Gastroesophageal sphincter (tissue), 4 donors: ENCODE measurements at regions not wholly inside any gene's neighbourhood (a gene's known extent, or its start where the extent isn't known, plus 50 kb on each side); places are given as distances from the start of the nearest gene placed in this dataset.

Experiments
- ATAC-seq: fragments of 150-250 bp; one replicate; pipeline ENCODE4 v1.9.1; 2016; ENCODE audit warnings: mild to moderate bottlenecking, moderate library complexity
- H3K27ac ChIP-seq, 4 donors: fragments of 200-600 bp; sonication (generic) in 3 of 4; 1 replicate in 3 of 4; 2 replicates in 1 of 4; pipeline ENCODE4 v1.5.1; 2016 to 2019
- H3K27me3 ChIP-seq: fragments of 200-600 bp; sonication (generic); one replicate; pipeline ENCODE4 v1.5.1; 2019
- H3K36me3 ChIP-seq, 2 donors: fragments of 200-600 bp; sonication (generic); one replicate each; pipeline ENCODE4 v1.5.1; 2019; ENCODE audit warnings: control low read depth in 1 of 2
- H3K4me1 ChIP-seq, 3 donors: fragments of 200-600 bp; sonication (generic); 1 replicate in 2 of 3; 2 replicates in 1 of 3; pipeline ENCODE4 v1.5.1; 2016 to 2019; ENCODE audit warnings: control low read depth in 2 of 3
- H3K4me3 ChIP-seq, 2 donors: fragments of 200-600 bp; sonication (generic); one replicate each; pipeline ENCODE4 v1.5.1; 2019; ENCODE audit warnings: mild to moderate bottlenecking in 1 of 2, moderate library complexity in 1 of 2
- H3K9me3 ChIP-seq, 3 donors: fragments of 200-600 bp; sonication (generic); one replicate each; pipeline ENCODE4 v1.5.1; 2017 to 2019; ENCODE audit warnings: control low read depth in 2 of 3
- CTCF ChIP-seq, 4 experiments: fragments of 200-600 bp in 2 of 4; fragments of 450-650 bp in 2 of 4; sonication (generic) in 1 of 4; IDR thresholded peaks; one replicate each; pipeline ENCODE4 v1.5.1; 2017 to 2019; ENCODE audit warnings: antibody characterized with exemption in 4 of 4, mild to moderate bottlenecking in 2 of 4, moderate library complexity in 2 of 4
- EP300 ChIP-seq: sonication (generic); formaldehyde crosslinking; IDR thresholded peaks from one replicate; pipeline ENCODE4 v1.6.1; 2017; ENCODE audit warnings: antibody characterized with exemption, mild to moderate bottlenecking
- POLR2A ChIP-seq, 2 donors: fragments of 450-650 bp; IDR thresholded peaks; one replicate each; pipeline ENCODE4 v1.6.1; 2017; ENCODE audit warnings: antibody characterized with exemption in 2 of 2, mild to moderate bottlenecking in 2 of 2, moderate library complexity in 1 of 2
- POLR2AphosphoS5 ChIP-seq: sonication (generic); formaldehyde crosslinking; IDR thresholded peaks from one replicate; pipeline ENCODE4 v1.6.1; 2017; ENCODE audit warnings: antibody characterized with exemption
- WGBS, 2 donors: methylation state at CpG; one replicate each; pipeline ENCODE4 v1.1.5; 2018; ENCODE audit warnings: low coverage in 1 of 2; 5-methylcytosine and 5-hydroxymethylcytosine counted together

GRCh38 chr6:11439017-11439420 is 98.5 kb upstream of the TMEM170B start:
- peak overlapping the region in 2 of 4 donors; percentile 11 to 27 for H3K27ac ChIP-seq
- WGBS, 2 donors, result 35 to 73% methylated on average over 2 of the region's 2 CpGs
- H3K27me3 ChIP-seq, result no peaks in the 10 kb centered on the region
- no peak for ATAC-seq
- no peaks in the 10 kb centered on the region for H3K9me3 ChIP-seq
- no peak for TF ChIP-seq POLR2AphosphoS5
- TF ChIP-seq EP300, result no peak
- no peak for TF ChIP-seq CTCF (IDR thresholded peaks at IDR 0.05)
- no peak for TF ChIP-seq POLR2A (IDR thresholded peaks at IDR 0.05)
- H3K4me3 ChIP-seq, result no peak overlapping the region
- peaks cover 10 to 13% (median 11%) of the 10 kb centered on the region in 3 donors for H3K4me1 ChIP-seq
- H3K36me3 ChIP-seq, result no peaks in the 10 kb centered on the region

- ATAC-seq, result peak; percentile 20
- peak overlapping the region in 2 of 4 donors; percentile 21 to 54 for H3K27ac ChIP-seq
- 83 to 92% methylated on average over 2 to 3 of the region's 6 CpGs for WGBS, 2 donors
Observed at GRCh38 chr6:11437824-11438459, 99.6 kb upstream of the TMEM170B start.

GRCh38 chr6:11436508-11437096 is 100.9 kb upstream of the TMEM170B start:
- Histone ChIP-seq H3K4me1 (peaks cover 12 to 35% (median 22%) of the 10 kb centered on the region in 3 donors), H3K27ac (no peak overlapping the region), H3K27me3 (no peaks in the 10 kb centered on the region), H3K9me3 (no peaks in the 10 kb centered on the region), H3K4me3 (no peak overlapping the region), H3K36me3 (no peaks in the 10 kb centered on the region)
- TF ChIP-seq EP300 (no peak), POLR2A (IDR thresholded peaks at IDR 0.05) (no peak), CTCF (IDR thresholded peaks at IDR 0.05) (no peak), POLR2AphosphoS5 (no peak)
- ATAC-seq, result no peak
- WGBS, 2 donors, result 93 to 99% methylated on average over 4 to 6 of the region's 6 CpGs

More at GRCh38 chr6:11437824-11438459, 99.6 kb upstream of the TMEM170B start:
- Histone ChIP-seq H3K4me3 (no peak overlapping the region), H3K4me1 (peaks cover 12 to 23% (median 15%) of the 10 kb centered on the region in 3 donors), H3K27me3 (no peaks in the 10 kb centered on the region), H3K9me3 (no peaks in the 10 kb centered on the region), H3K36me3 (no peaks in the 10 kb centered on the region)
- no peak for TF ChIP-seq POLR2AphosphoS5
- TF ChIP-seq EP300, result no peak
- no peak for TF ChIP-seq POLR2A (IDR thresholded peaks at IDR 0.05)
- no peak for TF ChIP-seq CTCF (IDR thresholded peaks at IDR 0.05)

- no peak for TF ChIP-seq CTCF (IDR thresholded peaks at IDR 0.05)
- no peak for TF ChIP-seq POLR2A (IDR thresholded peaks at IDR 0.05)
- peak; percentile 68 for TF ChIP-seq POLR2AphosphoS5
- TF ChIP-seq EP300, result no peak
- peak; percentile 72 for ATAC-seq
- Histone ChIP-seq H3K36me3 (no peaks in the 10 kb centered on the region), H3K27me3 (no peaks in the 10 kb centered on the region), H3K4me3 (no peak overlapping the region), H3K27ac (peak overlapping the region in 3 of 4 donors; percentile 5 to 78 (median 72)), H3K9me3 (no peaks in the 10 kb centered on the region), H3K4me1 (peaks cover 12 to 40% (median 22%) of the 10 kb centered on the region in 3 donors)
- WGBS, 2 donors, result 56 to 92% methylated on average over 4 to 7 of the region's 10 CpGs
Observed at GRCh38 chr6:11434565-11435326, 102.8 kb upstream of the TMEM170B start.
